ENCODE measurements at regions not wholly inside any gene's neighbourhood (a gene's known extent, or its start where the extent isn't known, plus 50 kb on each side); places are given as distances from the start of the nearest gene placed in this dataset.

- Histone ChIP-seq H3K4me3 (no peak overlapping the region), H3K27ac (no peak overlapping the region), H3K27me3 (replicated peaks in 1 of 7) (no peaks in the 10 kb centered on the region), H3K36me3 (no peaks in the 10 kb centered on the region), H3K9me3 (no peaks in the 10 kb centered on the region), H3K4me1 (peaks cover 0 to 8% (median 0%) of the 10 kb centered on the region in 6 donors)
- intact Hi-C loops (cut with DNase I; ENCODE audit: low total_unique reads), result no loop called here
- WGBS, 5 donors, result 90 to 99% (median 96%) methylated on average over 2 of the region's 2 CpGs
- TF ChIP-seq POLR2AphosphoS5 (IDR thresholded peaks at IDR 0.05), result no peak
- TF ChIP-seq POLR2A (IDR thresholded peaks at IDR 0.05), result no peak
- no peak for TF ChIP-seq CTCF (IDR thresholded peaks at IDR 0.05 in 8 of 11, conservative IDR thresholded peaks at IDR 0.05 in 3 of 11)
- no peak for DNase-seq
Observed at GRCh38 chr6:23448281-23448680, 677.7 kb upstream of the NRSN1 start.

- Histone ChIP-seq H3K4me3 (no peak overlapping the region), H3K36me3 (no peaks in the 10 kb centered on the region), H3K27ac (no peak overlapping the region), H3K27me3 (replicated peaks in 1 of 7) (no peaks in the 10 kb centered on the region), H3K4me1 (no peaks in the 10 kb centered on the region), H3K9me3 (no peaks in the 10 kb centered on the region)
- DNase-seq, result no peak
- WGBS, 5 donors, result 52 to 64% (median 60%) methylated on average over 5 of the region's 5 CpGs
- TF ChIP-seq POLR2A (IDR thresholded peaks at IDR 0.05) (no peak), POLR2AphosphoS5 (IDR thresholded peaks at IDR 0.05) (no peak), CTCF (IDR thresholded peaks at IDR 0.05 in 8 of 11, conservative IDR thresholded peaks at IDR 0.05 in 3 of 11) (no peak)
- intact Hi-C loops (cut with DNase I; ENCODE audit: low total_unique reads), result no loop called here
Observed at GRCh38 chr6:23454080-23454976, 671.7 kb upstream of the NRSN1 start.

- 78 to 92% (median 86%) methylated on average over 2 of the region's 2 CpGs for WGBS, 5 donors
- Histone ChIP-seq H3K4me3 (no peak overlapping the region), H3K9me3 (peaks cover 0 to 5% (median 0%) of the 10 kb centered on the region in 8 donors), H3K36me3 (no peaks in the 10 kb centered on the region), H3K4me1 (no peaks in the 10 kb centered on the region), H3K27ac (no peak overlapping the region), H3K27me3 (replicated peaks in 1 of 7) (no peaks in the 10 kb centered on the region)
- intact Hi-C loops (cut with DNase I; ENCODE audit: low total_unique reads), result no loop called here
- TF ChIP-seq POLR2A (IDR thresholded peaks at IDR 0.05), result no peak
- no peak for TF ChIP-seq CTCF (IDR thresholded peaks at IDR 0.05 in 8 of 11, conservative IDR thresholded peaks at IDR 0.05 in 3 of 11)
- TF ChIP-seq POLR2AphosphoS5 (IDR thresholded peaks at IDR 0.05), result no peak
- DNase-seq, result no peak
Observed at GRCh38 chr6:23455754-23456153, 670.3 kb upstream of the NRSN1 start.

GRCh38 chr6:23456396-23456795 is 669.6 kb upstream of the NRSN1 start:
- Histone ChIP-seq H3K27ac (no peak overlapping the region), H3K36me3 (no peaks in the 10 kb centered on the region), H3K4me3 (no peak overlapping the region), H3K9me3 (peaks cover 0 to 5% (median 0%) of the 10 kb centered on the region in 8 donors), H3K27me3 (replicated peaks in 1 of 7) (no peaks in the 10 kb centered on the region), H3K4me1 (no peaks in the 10 kb centered on the region)
- intact Hi-C loops (cut with DNase I; ENCODE audit: low total_unique reads), result no loop called here
- DNase-seq, result no peak
- TF ChIP-seq POLR2AphosphoS5 (IDR thresholded peaks at IDR 0.05) (no peak), CTCF (IDR thresholded peaks at IDR 0.05 in 8 of 11, conservative IDR thresholded peaks at IDR 0.05 in 3 of 11) (no peak), POLR2A (IDR thresholded peaks at IDR 0.05) (no peak)
